HuH-7 (cell line): ENCODE measurements at regions not wholly inside any gene's neighbourhood (a gene's known extent, or its start where the extent isn't known, plus 50 kb on each side); places are given as distances from the start of the nearest gene placed in this dataset.

Experiments
- DNase-seq: peaks from one replicate; pipeline ENCODE4 v3.0.0; 2011; ENCODE audit warnings: low spot score

DNA sequence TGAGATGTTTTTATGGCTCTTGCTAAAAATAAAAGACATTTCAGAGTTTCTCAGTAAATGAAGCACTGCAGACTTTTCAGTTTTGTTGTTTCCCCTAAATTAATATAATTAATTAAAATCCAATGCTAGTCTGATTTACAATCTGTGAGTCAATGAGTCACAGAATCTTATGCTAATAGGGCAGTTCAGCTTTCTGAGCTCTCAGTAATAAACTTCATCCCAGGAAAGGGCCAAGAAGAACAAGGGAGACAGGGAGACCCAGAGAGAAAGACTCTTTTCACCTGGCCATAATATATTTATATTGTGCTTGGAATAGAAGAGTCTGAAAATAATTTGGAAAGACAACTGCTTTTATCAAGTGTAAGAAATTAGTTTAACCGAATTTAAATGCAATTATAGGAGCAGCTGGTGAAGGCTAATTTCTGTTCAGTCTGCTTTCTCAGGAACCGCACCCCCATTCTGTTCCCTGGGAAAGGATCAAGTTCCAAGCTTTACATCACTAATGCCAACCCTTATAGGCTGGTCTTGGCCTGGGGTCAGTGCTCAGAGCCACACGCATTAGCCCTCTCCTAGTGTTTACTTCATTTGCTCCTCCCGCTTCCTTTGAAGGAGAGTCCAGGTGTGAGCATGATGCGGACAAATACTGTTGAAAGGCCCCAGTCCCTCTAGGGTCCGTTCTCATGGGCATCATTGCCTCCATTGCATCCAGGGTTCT lies 145.6 kb downstream of the ZBTB18 start:
- DNase-seq = no peak

GRCh38 chr1:244197851-244198375 lies 146.8 kb downstream of the ZBTB18 start:
- DNase-seq = no peak

DNA sequence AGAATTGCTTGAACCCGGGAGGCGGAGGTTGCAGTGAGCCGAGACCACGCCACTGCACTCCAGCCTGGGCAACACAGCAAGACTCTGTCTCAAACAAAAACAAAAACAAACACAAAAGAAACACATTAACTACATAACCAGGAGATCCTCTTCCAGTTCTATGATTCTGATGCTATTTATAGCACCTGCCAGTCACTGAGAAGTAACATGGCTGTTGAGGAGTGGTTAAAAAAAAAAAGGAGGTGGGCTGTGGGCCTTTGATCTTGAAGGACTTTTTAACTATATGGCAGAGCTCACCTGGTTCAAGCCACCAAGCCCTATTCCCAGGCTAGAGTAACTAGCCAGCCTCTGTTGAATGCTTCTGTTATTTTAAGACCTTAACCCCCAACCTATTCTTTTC lies 148.8 kb downstream of the ZBTB18 start:
- DNase-seq = no peak

DNA sequence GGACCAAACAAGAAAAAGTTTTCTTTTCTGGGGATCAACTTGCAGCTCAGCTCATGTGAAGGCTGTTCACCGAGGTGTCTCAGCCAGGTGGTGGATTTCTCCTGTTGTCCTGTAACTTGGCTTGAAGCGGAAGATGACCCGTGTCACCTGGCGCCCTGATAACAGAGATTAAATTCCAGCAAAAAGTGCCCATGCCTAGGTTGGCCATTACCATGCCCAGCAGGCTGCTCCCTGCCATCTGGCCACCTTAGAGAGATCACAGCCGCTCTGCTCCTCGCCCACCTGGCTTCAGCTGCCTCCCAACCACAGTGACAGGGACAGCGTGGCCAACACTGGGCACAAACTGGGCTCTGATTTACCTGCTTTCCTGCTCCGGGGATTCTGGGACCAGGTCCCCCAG lies 149.5 kb downstream of the ZBTB18 start:
- DNase-seq = no peak

DNA sequence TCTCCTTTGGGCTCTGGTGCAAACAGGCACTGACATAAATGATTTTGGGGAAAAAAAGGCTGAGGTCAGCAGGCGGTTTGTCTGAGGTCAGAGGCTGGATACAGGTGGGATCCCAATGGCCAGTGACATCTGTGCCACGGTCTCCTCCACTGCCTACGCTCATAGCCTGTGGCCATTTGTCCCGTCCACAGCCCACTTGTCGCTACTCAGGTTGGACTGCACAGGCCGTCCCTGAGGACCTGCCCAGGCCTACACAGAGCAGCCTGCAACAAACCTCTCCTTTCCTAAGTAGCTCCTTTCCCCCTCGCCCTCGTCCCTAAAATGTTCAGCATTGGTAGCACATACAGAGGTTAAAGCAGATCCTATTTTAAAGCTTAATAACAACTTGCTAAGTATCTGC lies 150.7 kb downstream of the ZBTB18 start:
- no peak for DNase-seq

GRCh38 chr1:244204004-244204403 lies 152.9 kb downstream of the ZBTB18 start:
- no peak for DNase-seq

GRCh38 chr1:244205171-244205570 lies 154.1 kb downstream of the ZBTB18 start:
- no peak for DNase-seq

- DNase-seq = no peak
Measured at GRCh38 chr1:244205906-244206305, 154.8 kb downstream of the ZBTB18 start.

GRCh38 chr1:244207042-244207934 lies 156.2 kb downstream of the ZBTB18 start:
- DNase-seq = no peak

DNA sequence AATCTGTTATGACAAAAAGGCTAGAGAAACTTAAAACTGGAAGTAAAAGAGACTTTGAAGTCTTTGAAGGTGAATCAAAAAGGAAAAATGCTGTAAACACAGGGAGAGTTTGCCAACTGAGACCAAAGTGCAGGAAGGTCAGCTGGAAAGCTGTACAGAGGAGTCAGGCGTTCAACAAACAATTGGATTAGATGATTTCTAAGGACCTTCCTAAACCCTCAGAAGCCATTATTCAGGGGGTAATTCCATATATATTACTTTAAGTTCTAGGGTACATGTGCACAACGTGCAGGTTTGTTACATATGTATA lies 156.8 kb downstream of the ZBTB18 start:
- no peak for DNase-seq

DNA sequence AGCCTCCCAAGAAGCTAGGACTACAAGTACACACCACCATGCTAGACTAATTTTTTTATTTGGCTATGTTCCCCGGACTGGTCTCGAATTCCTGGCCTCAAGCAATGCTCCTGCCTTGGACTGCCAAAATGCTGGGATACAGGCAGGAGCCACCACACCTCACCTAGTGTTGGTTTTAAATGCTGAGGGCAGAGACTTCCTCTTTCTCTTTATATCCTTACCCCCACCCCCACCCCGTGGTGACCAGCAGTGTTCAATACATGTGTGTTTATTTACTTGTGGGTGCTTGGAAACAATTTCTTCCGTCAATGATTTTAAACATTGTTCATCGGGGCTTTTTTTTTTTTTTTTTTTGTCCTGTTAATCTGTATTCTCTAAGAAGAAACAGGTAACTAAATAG lies 158.9 kb downstream of the ZBTB18 start:
- DNase-seq = no peak

DNA sequence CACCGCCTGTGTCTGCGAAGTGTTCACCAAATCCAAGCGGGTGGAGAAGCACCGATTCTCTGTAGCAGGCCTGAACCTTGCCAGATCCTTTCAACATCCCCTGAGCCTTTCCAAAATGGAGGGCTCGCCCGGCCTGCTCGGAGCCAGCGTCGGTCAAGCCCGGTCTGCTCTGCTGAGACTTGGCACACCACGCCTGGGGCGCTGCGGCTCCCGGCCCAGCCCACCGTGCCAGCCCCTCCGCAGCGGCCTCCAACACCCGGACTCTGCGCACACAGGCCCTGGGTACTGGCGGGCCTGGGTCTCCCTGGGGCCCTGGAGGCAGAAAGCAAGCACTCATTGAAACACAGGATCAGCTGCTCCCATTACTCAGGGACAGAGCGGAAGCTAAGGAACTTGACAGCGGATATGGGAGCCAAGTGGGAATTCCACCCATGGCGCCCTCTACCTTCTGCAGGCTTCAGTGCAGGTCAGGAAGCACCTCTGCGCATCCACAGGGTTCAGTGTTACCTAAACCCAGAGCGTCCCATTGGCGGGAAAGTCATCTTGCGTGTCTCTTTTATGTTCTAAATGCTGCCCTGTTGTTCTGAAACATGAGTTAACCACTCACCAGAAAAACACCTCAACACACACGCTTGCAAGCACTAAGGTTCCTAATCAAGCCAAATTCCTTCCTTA lies 159.9 kb downstream of the ZBTB18 start:
- DNase-seq = peak; percentile 51

- no peak for DNase-seq
Measured at GRCh38 chr1:244211559-244211944, 160.5 kb downstream of the ZBTB18 start.

- no peak for DNase-seq
Measured at GRCh38 chr1:244212219-244212618, 161.1 kb downstream of the ZBTB18 start.

DNA sequence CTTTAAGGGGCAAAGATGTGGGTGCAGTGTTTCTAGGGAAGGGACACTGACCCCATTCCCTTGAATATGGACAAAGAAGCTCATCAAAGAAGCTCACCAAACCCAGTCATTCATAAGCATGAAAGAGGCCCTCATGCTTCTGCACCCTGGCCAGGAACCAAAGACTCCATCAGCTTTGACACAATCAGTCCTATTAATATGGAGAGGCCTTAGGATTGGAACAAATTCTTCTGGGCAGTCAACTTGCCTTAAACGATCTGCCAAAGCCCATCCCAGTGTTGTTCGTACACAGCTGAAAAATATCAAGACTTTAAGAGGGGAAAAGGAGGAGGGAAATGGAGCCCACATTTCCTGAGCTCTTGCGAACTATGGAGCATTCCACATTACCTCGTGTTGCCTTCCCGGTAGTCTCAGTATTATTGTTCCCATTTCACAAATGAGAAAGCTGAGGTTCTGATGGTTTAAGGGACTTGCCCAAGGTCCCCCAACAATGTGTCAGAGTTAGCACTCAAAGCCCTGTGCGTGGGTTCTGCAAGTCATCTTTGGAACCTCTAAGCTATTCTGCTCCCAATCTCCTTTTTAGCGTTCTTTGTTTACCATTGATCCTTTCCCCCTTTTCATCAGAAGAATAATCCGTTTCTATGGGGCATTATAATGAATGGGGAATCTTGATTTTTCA lies 161.9 kb downstream of the ZBTB18 start:
- DNase-seq = no peak

GRCh38 chr1:244214009-244214967 lies 163.2 kb downstream of the ZBTB18 start:
- DNase-seq = no peak

DNA sequence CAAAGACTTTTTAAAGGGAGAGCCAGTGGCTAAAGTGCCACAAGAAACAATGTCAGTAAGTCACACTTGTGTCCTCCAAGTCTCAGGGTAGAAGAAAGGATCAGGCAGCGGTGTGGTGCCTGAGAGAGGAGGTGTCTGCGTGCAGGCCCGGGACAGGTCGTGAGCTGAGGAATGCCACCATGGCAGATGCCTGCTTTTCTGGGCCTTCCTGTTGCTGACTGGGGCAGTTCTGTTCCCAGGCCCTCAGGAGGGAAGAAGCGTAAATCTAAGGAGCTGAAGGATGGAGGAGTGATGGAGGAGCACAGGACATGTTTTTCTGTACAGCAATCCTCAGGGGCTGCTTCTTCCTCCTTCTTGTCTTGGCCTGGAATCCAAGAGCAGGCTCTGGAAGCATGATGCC lies 165.8 kb downstream of the ZBTB18 start:
- DNase-seq = no peak

DNA sequence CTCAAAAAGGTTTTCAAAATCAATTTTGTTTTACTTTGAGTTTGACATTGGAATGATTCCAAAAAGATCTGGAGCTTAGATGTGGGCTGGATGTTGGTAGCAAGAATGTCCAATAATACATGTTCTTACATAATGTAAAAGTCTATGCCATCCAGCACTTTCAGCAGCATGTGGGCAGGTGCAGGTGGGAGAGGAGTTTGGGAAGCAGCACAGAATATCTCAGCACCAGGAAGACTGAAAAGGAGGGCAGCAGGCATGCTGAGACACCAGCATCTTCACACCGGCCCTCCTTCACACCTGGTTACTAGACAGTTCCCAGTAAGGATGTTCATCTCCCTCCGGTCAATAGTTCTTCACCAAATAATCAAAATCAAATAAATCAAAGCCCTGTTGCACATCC lies 166.6 kb downstream of the ZBTB18 start:
- DNase-seq = no peak

GRCh38 chr1:244218220-244218619 lies 167.1 kb downstream of the ZBTB18 start:
- DNase-seq = no peak

DNA sequence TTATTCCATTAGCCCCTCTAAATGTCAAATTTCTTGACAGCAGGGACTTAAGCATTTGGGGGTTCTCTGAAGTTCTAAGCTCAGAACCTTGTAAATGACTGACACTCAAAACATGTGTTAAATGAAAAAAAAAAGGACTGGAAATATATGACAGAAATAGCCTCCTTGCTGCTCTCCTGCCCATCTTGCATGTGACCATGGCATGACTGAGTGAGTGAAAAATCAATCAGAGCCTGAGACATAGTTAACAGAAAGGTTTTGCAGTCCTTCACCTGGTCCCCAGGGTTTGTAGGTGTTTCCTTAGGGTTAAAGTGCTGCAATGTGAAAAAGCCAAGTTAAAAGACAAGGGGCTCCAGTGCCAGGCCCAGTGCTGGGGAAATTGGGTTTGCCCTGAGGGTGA lies 168.1 kb downstream of the ZBTB18 start:
- DNase-seq = no peak

DNA sequence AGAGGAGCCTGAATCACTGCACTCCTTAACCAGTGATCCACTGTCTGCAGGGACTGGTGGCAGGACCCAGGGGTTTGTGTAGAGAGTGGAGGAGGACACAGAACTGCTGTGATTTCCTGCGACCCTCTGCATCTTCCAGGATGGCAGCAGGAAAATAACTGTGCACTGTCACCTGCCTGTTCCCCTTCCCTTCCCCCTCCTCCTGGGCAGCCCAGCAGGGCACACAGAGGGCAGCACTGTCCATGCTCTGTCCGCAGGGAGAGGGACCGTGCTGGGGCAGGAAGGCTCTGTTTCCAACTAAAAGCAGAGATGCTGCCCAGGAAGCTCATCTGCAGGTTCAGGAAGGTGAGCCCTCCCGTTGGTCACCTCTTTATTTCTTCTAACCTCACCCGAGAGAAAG lies 168.7 kb downstream of the ZBTB18 start:
- DNase-seq = no peak
